H1 (cell line): ENCODE measurements at regions not wholly inside any gene's neighbourhood (a gene's known extent, or its start where the extent isn't known, plus 50 kb on each side); places are given as distances from the start of the nearest gene placed in this dataset.

Experiments used
- BACH1 ChIP-seq: IDR thresholded peaks from 2 replicates; pipeline ENCODE4 v1.6.1; 2012; ENCODE audit warnings: low read length, improper control_type of control experiment
- BRCA1 ChIP-seq: IDR thresholded peaks from 2 replicates; pipeline ENCODE4 v1.6.1; 2012; ENCODE audit warnings: low read depth, low read length, improper control_type of control experiment
- CEBPB ChIP-seq: IDR thresholded peaks from 2 replicates; pipeline ENCODE4 v1.6.1; 2012; ENCODE audit warnings: low read depth, low read length
- CTCF ChIP-seq, 3 experiments: IDR thresholded peaks; 1 replicate in 2 of 3; 2 replicates in 1 of 3; pipeline versions ENCODE4 v1.5.1 to v1.6.1; 2011; ENCODE audit warnings: low read length in 3 of 3, mild to moderate bottlenecking in 3 of 3, inconsistent platforms in 2 of 3, low read depth in 1 of 3, moderate library complexity in 1 of 3; ENCODE audit not compliant: insufficient read depth in 1 of 3; ENCODE audit errors: control extremely low read depth in 1 of 3
- EP300 ChIP-seq, 2 experiments: IDR thresholded peaks; 1 replicate in 1 of 2; 2 replicates in 1 of 2; pipeline ENCODE4 v1.6.1; 2011 to 2012; ENCODE audit warnings: low read depth in 2 of 2, low read length in 2 of 2, mild to moderate bottlenecking in 2 of 2, borderline replicate concordance in 1 of 2, inconsistent platforms in 1 of 2, moderate library complexity in 1 of 2
- JUN ChIP-seq: IDR thresholded peaks from 2 replicates; pipeline ENCODE4 v1.6.1; 2011; ENCODE audit warnings: low read depth, mild to moderate bottlenecking, improper control_type of control experiment, low read length
- POLR2A ChIP-seq, 2 experiments: IDR thresholded peaks; 1 replicate in 1 of 2; 2 replicates in 1 of 2; pipeline ENCODE4 v1.6.1; 2011; ENCODE audit warnings: low read depth in 2 of 2, low read length in 2 of 2, mild to moderate bottlenecking in 2 of 2; ENCODE audit errors: control extremely low read depth in 1 of 2
- POLR2AphosphoS5 ChIP-seq: IDR thresholded peaks from 2 replicates; pipeline ENCODE4 v1.6.1; 2011; ENCODE audit warnings: low read depth, low read length
- TBP ChIP-seq: IDR thresholded peaks from 2 replicates; pipeline ENCODE4 v1.6.1; 2011; ENCODE audit warnings: low read depth, low read length, improper control_type of control experiment

GRCh38 chr11:26896719-26897118 is 97.2 kb upstream of the FIBIN start:
- TF ChIP-seq CEBPB (no peak), CTCF (IDR thresholded peaks at IDR 0.05; ENCODE audit: control extremely low read depth in 1 of 3, insufficient read depth in 1 of 3, low read depth in 1 of 3, low read length in 3 of 3) (no peak), EP300 (IDR thresholded peaks at IDR 0.05; ENCODE audit: borderline replicate concordance in 1 of 2, low read depth in 2 of 2, low read length in 2 of 2) (no peak), POLR2AphosphoS5 (no peak), POLR2A (IDR thresholded peaks at IDR 0.05; ENCODE audit: control extremely low read depth in 1 of 2, low read depth in 2 of 2, low read length in 2 of 2) (no peak), BACH1 (no peak), TBP (no peak), JUN (no peak), BRCA1 (no peak)
